ENCODE measurements at regions not wholly inside any gene's neighbourhood (a gene's known extent, or its start where the extent isn't known, plus 50 kb on each side); places are given as distances from the start of the nearest gene placed in this dataset.

- H3K36me3 ChIP-seq (ENCODE audit: insufficient read depth, low read length), result no peaks in the 10 kb centered on the region
- TF ChIP-seq CTCF (conservative IDR thresholded peaks at IDR 0.05; ENCODE audit: low read length), result no peak
- no peak for TF ChIP-seq EZH2phosphoT487 (IDR thresholded peaks at IDR 0.05; ENCODE audit: borderline replicate concordance)
- no peak overlapping the region for H3K4me3 ChIP-seq (ENCODE audit: low read length, poor library complexity, severe bottlenecking)
- H3K9me2 ChIP-seq (replicated peaks; ENCODE audit: low read depth, low read length), result no peaks in the 10 kb centered on the region
- H2AFZ ChIP-seq (ENCODE audit: low read length), result no peak overlapping the region
- no peaks in the 10 kb centered on the region for H3K4me1 ChIP-seq (ENCODE audit: insufficient read depth, low read length, poor library complexity, severe bottlenecking)
- no peak overlapping the region for H3K9ac ChIP-seq (ENCODE audit: low read depth, low read length, poor library complexity, severe bottlenecking)
- no peaks in the 10 kb centered on the region for H4K20me1 ChIP-seq (ENCODE audit: insufficient read depth, low read length, poor library complexity, severe bottlenecking)
- H3K9me3 ChIP-seq (ENCODE audit: insufficient read depth, low read depth, low read length), result no peaks in the 10 kb centered on the region
- H3K27me3 ChIP-seq (ENCODE audit: insufficient read depth, low read length, poor library complexity, severe bottlenecking), result no peaks in the 10 kb centered on the region
- H3F3A ChIP-seq (ENCODE audit: low read depth), result no peaks in the 10 kb centered on the region
- no peak overlapping the region for H3K4me2 ChIP-seq (ENCODE audit: low read depth, low read length, poor library complexity, severe bottlenecking)
- H3K79me2 ChIP-seq (ENCODE audit: insufficient read depth, low read length), result no peaks in the 10 kb centered on the region
Observed at GRCh38 chr20:58103961-58104360, 124.5 kb downstream of the ANKRD60 start.

- no peaks in the 10 kb centered on the region for H3K79me2 ChIP-seq (ENCODE audit: insufficient read depth, low read length)
- H3K4me2 ChIP-seq (ENCODE audit: low read depth, low read length, poor library complexity, severe bottlenecking), result no peak overlapping the region
- H2AFZ ChIP-seq (ENCODE audit: low read length), result no peak overlapping the region
- no peak overlapping the region for H3K9ac ChIP-seq (ENCODE audit: low read depth, low read length, poor library complexity, severe bottlenecking)
- no peaks in the 10 kb centered on the region for H3K36me3 ChIP-seq (ENCODE audit: insufficient read depth, low read length)
- no peaks in the 10 kb centered on the region for H3K9me2 ChIP-seq (replicated peaks; ENCODE audit: low read depth, low read length)
- no peak overlapping the region for H3K4me3 ChIP-seq (ENCODE audit: low read length, poor library complexity, severe bottlenecking)
- H3F3A ChIP-seq (ENCODE audit: low read depth), result no peaks in the 10 kb centered on the region
- H3K4me1 ChIP-seq (ENCODE audit: insufficient read depth, low read length, poor library complexity, severe bottlenecking), result no peaks in the 10 kb centered on the region
- H4K20me1 ChIP-seq (ENCODE audit: insufficient read depth, low read length, poor library complexity, severe bottlenecking), result no peaks in the 10 kb centered on the region
- no peaks in the 10 kb centered on the region for H3K9me3 ChIP-seq (ENCODE audit: insufficient read depth, low read depth, low read length)
- TF ChIP-seq CTCF (conservative IDR thresholded peaks at IDR 0.05; ENCODE audit: low read length) (no peak), EZH2phosphoT487 (IDR thresholded peaks at IDR 0.05; ENCODE audit: borderline replicate concordance) (no peak)
- H3K27me3 ChIP-seq (ENCODE audit: insufficient read depth, low read length, poor library complexity, severe bottlenecking), result no peaks in the 10 kb centered on the region
Observed at GRCh38 chr20:58103517-58103904, 124.9 kb downstream of the ANKRD60 start.

- no peaks in the 10 kb centered on the region for H3K9me2 ChIP-seq (replicated peaks; ENCODE audit: low read depth, low read length)
- H3K4me1 ChIP-seq (ENCODE audit: insufficient read depth, low read length, poor library complexity, severe bottlenecking), result no peaks in the 10 kb centered on the region
- no peaks in the 10 kb centered on the region for H3K27me3 ChIP-seq (ENCODE audit: insufficient read depth, low read length, poor library complexity, severe bottlenecking)
- H3K79me2 ChIP-seq (ENCODE audit: insufficient read depth, low read length), result no peaks in the 10 kb centered on the region
- no peaks in the 10 kb centered on the region for H3K9me3 ChIP-seq (ENCODE audit: insufficient read depth, low read depth, low read length)
- H3K4me3 ChIP-seq (ENCODE audit: low read length, poor library complexity, severe bottlenecking), result no peak overlapping the region
- H3K9ac ChIP-seq (ENCODE audit: low read depth, low read length, poor library complexity, severe bottlenecking), result no peak overlapping the region
- no peaks in the 10 kb centered on the region for H4K20me1 ChIP-seq (ENCODE audit: insufficient read depth, low read length, poor library complexity, severe bottlenecking)
- no peaks in the 10 kb centered on the region for H3K36me3 ChIP-seq (ENCODE audit: insufficient read depth, low read length)
- TF ChIP-seq CTCF (conservative IDR thresholded peaks at IDR 0.05; ENCODE audit: low read length) (no peak), EZH2phosphoT487 (IDR thresholded peaks at IDR 0.05; ENCODE audit: borderline replicate concordance) (no peak)
- no peak overlapping the region for H3K4me2 ChIP-seq (ENCODE audit: low read depth, low read length, poor library complexity, severe bottlenecking)
- H2AFZ ChIP-seq (ENCODE audit: low read length), result no peak overlapping the region
- no peaks in the 10 kb centered on the region for H3F3A ChIP-seq (ENCODE audit: low read depth)
Observed at GRCh38 chr20:58102744-58103516, 125.5 kb downstream of the ANKRD60 start.
